Head of caudate nucleus (tissue), 42 donors: ENCODE measurements at regions not wholly inside any gene's neighbourhood (a gene's known extent, or its start where the extent isn't known, plus 50 kb on each side); places are given as distances from the start of the nearest gene placed in this dataset.

Experiments
- DNase-seq, 42 donors: peaks; one replicate each; pipeline versions ENCODE4 v3.0.0 to v3.0.0-alpha.2; 2020 to 2021; ENCODE audit warnings: mixed read lengths in 7 of 42
- intact Hi-C: fragments of 100-400 bp; cut with DNase I; formaldehyde crosslinking; loops from one replicate; pipeline ENCODE4 v1.15.0; 2022

GRCh38 chr1:208885060-208885459, 640.9 kb upstream of the PLXNA2 start:
- DNase-seq = no peak
- intact Hi-C loops = no loop called here

GRCh38 chr1:208885650-208886049, 641.5 kb upstream of the PLXNA2 start:
- no peak for DNase-seq
- intact Hi-C loops = no loop called here

- intact Hi-C loops = no loop called here
- DNase-seq = no peak
Observed at GRCh38 chr1:208888376-208888775, 644.2 kb upstream of the PLXNA2 start.

- intact Hi-C loops = no loop called here
- no peak for DNase-seq
Observed at GRCh38 chr1:208892147-208892546, 648.0 kb upstream of the PLXNA2 start.

GRCh38 chr1:208893251-208893650, 649.1 kb upstream of the PLXNA2 start:
- no peak for DNase-seq
- intact Hi-C loops = no loop called here

GRCh38 chr1:208895181-208895580, 651.0 kb upstream of the PLXNA2 start:
- no peak for DNase-seq
- intact Hi-C loops = loop anchor here (5.0 kb wide), 1 partner anchor 42 kb away; no protein-coding TSS in a partner anchor

GRCh38 chr1:208895820-208896219, 651.6 kb upstream of the PLXNA2 start:
- intact Hi-C loops = loop anchor here (5.0 kb wide), 1 partner anchor 41 kb away; no protein-coding TSS in a partner anchor
- DNase-seq = no peak

GRCh38 chr1:208896768-208897167, 652.6 kb upstream of the PLXNA2 start:
- intact Hi-C loops = loop anchor here (5.0 kb wide), 1 partner anchor 41 kb away; no protein-coding TSS in a partner anchor
- no peak for DNase-seq

GRCh38 chr1:208899438-208899837, 655.3 kb upstream of the PLXNA2 start:
- DNase-seq = no peak
- intact Hi-C loops = loop anchor here (5.0 kb wide), 1 partner anchor 38 kb away; no protein-coding TSS in a partner anchor

GRCh38 chr1:208903251-208903905, 659.2 kb upstream of the PLXNA2 start:
- no peak for DNase-seq
- intact Hi-C loops = no loop called here

- intact Hi-C loops = no loop called here
- DNase-seq = no peak
Observed at GRCh38 chr1:208907790-208908189, 663.6 kb upstream of the PLXNA2 start.

- intact Hi-C loops = no loop called here
Observed at GRCh38 chr1:208909011-208909984, 665.1 kb upstream of the PLXNA2 start.

GRCh38 chr1:208910161-208910560, 666.0 kb upstream of the PLXNA2 start:
- DNase-seq = no peak
- intact Hi-C loops = no loop called here

More at GRCh38 chr1:208909011-208909984, 665.1 kb upstream of the PLXNA2 start:
- no peak for DNase-seq

GRCh38 chr1:208917281-208917680, 666.2 kb upstream of the CAMK1G start:
- intact Hi-C loops = no loop called here
- no peak for DNase-seq

GRCh38 chr1:208917723-208918122, 665.8 kb upstream of the CAMK1G start:
- intact Hi-C loops = no loop called here
- DNase-seq = no peak

- intact Hi-C loops = no loop called here
Observed at GRCh38 chr1:208918160-208918559, 665.4 kb upstream of the CAMK1G start.

GRCh38 chr1:208919371-208919770, 664.1 kb upstream of the CAMK1G start:
- intact Hi-C loops = no loop called here
- DNase-seq = no peak

More at GRCh38 chr1:208918160-208918559, 665.4 kb upstream of the CAMK1G start:
- DNase-seq = no peak

GRCh38 chr1:208921259-208921658, 662.3 kb upstream of the CAMK1G start:
- no peak for DNase-seq
- intact Hi-C loops = no loop called here

- intact Hi-C loops = no loop called here
- no peak for DNase-seq
Observed at GRCh38 chr1:208923456-208923855, 660.1 kb upstream of the CAMK1G start.
